SHP77 treated with DMSO at 0.1 percent for 48 hours (cell line): ENCODE measurements at regions not wholly inside any gene's neighbourhood (a gene's known extent, or its start where the extent isn't known, plus 50 kb on each side); places are given as distances from the start of the nearest gene placed in this dataset.
"Not testable (repeated sequence)": the region's sequence is repeated elsewhere in the genome, so short reads cannot be mapped to it uniquely, and the experiment has no call there.

Experiments used
- DNase-seq: peaks from one replicate; lab custom pipeline; 2025; lab: John Stamatoyannopoulos, UW

GRCh38 chr3:164460851-164461250 lies 617.4 kb downstream of the SI start:
- DNase-seq, result no peak

GRCh38 chr3:164459521-164460151 lies 618.7 kb downstream of the SI start:
- DNase-seq, result no peak

DNA sequence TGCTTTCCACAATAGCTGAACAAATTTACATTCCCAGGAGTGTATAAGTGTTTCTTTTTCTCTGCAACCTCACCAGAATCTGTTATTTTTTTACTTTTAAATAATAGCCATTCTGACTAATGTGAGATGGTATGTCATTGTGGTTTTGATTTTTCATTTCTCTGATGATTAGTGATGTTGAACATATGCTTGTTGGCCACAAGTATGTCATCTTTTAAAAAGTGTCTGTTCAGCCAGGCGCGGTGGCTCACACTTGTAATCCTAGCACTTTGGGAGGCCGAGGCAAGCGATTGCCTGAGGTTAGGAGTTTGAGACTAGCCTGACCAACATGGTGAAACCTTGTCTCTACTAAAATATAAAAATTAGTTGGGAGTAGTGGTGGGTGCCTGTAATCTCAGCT lies 619.3 kb downstream of the SI start:
- no peak for DNase-seq

DNA sequence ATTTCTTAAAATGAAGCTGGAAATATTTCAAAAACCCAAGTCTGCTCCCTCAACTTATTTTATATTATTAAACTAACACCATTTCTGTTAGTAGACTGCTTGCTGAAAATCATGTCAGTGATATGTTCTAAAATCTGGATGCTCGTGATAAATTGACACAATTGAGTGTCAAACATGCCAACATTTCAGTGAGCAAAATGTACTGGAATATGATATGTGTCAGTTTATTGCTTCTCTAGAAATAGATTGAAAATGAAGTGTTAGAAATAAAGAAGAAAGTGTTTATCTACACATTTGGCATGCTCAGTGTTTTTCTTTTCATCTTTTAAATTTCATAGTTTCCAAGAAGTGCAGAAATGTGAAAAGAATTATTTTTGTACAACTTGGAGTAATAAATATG lies 624.6 kb downstream of the SI start:
- DNase-seq, result no peak

- DNase-seq, result no peak
Observed at GRCh38 chr3:164452707-164453106, 625.6 kb downstream of the SI start.

DNA sequence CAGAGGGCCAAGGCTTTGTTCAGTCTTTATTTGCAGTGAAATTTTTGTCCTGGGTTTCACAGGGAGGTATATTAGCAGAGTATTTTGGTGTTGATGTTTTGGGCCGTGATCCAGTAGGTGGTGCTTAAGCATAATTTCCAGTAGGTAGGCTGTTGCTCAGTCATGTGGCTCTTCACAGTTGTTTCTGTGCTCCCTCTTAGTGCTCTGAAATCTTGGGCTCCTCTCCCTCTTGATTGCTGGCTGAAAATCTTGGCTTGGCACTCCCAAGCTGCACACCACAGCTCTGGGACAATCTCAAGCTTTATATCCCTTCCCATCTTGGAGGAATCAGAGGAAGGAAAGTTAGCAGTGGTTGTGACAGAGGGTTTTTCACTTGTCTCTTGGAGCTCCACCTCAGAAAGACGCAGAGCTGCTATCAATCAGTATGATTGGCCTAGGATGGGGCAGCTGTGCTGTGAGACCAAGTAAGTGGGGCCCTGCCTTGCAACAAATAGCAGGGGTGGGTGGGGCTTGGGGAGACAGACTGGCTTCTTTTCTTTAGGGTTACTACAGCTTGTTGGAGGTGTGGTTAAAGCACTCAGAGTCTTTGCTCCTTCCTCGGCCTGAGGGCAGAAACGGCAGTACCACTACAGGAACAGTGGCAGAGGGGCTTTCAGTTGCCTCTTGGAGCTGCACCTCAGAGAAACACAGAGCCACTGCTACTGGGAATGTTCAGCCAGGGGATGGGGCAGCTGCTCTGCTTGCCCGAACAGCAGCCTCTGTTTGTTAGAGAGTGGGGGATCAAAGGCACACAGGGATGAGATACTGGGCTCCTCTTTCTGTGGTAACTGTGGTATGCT lies 627.0 kb downstream of the SI start:
- DNase-seq, result no peak

GRCh38 chr3:164450276-164450905 lies 627.9 kb downstream of the SI start:
- DNase-seq, result no peak

DNA sequence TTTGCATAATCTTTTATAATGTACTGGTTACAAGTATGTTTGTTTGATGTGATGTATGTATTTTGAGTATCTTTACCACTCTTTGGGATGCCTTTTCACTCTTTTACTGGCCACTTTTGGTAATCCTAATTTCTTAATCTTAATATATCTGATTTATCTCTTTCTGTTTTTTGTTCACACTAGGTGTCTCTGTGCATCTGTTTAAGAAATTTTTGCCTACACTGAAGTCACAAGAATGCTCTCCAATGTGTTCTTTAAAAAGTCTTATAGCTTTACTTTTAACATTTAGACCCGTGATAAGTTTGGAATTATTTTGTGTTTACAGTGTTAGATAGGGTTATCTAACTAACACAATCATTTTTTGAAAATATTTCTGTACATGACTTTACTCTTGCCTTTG lies 659.1 kb downstream of the SI start:
- DNase-seq, result no peak

DNA sequence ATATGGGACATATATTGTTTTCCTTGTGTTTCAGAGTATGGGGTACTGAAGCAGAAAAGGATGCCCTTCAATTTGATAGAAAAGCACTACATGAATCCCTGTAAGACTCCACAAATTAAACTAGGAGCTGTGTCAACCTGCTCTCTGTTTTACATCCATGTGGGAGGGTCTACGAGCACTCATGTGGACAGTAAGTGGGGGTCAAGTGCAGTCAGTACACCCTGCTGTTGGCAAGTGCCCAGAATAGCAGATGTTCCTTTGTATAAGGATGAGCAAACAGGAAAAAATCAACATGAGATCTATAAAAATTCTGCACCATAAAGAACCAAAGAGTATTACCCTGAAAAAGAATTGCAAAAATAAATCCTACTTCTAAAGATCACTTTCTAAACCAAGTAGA lies 659.9 kb downstream of the SI start:
- DNase-seq, result peak; percentile 97

DNA sequence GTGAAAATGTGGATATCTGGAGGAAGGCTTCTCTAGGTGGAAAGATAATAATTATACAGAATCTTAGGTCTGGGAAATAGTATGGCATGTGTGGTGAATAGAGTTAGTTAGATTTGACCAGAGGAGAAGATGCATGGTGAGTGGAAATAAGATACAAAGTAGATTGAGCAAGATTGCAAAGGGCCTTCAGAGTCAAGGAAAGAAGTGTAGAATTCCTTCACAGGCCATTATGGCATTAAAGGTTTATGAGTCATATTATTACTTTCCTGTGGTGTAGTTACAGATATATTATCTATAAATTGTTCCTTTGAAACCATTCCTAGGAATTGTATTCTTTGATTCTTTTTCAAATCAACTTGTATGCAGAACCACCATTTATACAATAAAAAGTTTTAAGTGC lies 660.3 kb downstream of the SI start:
- DNase-seq, result no peak

DNA sequence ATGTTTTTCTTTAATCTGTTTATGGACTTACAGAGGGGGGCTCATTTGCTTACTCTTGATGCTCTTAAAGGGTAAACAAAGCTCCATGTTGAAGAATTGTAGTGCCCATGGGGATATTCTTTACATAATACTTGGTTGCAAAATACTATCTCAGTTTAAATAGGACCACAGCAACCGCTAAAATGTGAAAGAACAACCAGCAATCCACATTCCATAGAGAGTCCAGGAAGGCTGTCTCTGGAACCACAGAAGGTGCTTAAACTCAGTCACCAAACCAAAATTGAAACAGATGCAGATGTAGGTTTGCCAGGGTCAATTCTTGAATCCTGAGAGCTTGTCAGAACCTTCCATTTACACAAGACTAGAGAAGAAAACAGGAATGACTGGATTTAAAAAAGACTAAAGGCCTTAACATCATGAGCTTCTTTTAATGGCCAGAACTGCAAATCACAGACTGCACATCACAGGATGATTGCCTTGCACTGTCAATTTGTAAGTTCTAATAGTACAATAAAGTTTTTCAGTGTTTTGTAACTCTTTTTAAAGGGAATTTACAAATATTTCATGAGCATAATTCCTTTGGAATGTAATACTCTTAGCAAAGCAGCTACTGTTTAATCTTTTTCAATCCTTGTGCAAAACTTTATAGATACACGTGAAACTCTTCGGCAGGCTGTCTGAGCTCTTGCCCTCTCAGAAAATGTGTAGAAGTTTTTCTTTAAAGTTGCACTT lies 661.6 kb downstream of the SI start:
- DNase-seq, result no peak

GRCh38 chr3:164408326-164408725 lies 670.0 kb downstream of the SI start:
- no peak for DNase-seq

DNA sequence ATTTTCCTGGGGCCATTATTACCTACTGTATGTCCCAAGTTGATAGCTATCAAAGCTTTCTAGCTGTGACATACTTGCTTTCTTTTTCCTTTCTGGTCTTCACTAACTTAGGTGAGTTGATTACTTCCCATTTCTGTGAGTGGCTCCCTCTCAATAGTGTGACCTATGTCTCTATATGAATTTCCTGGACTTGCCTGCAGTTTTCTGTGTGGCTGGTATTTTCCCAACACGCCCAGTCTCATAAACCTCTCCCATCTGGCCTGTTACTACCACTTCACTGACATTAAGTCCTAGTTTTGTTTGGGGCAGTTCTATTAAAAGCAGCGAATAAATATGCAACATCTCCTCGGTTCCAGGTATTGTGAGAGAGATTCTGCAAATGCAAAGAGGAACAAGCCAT lies 671.2 kb downstream of the SI start:
- no peak for DNase-seq

GRCh38 chr3:164406281-164406680 lies 672.0 kb downstream of the SI start:
- DNase-seq, result no peak

DNA sequence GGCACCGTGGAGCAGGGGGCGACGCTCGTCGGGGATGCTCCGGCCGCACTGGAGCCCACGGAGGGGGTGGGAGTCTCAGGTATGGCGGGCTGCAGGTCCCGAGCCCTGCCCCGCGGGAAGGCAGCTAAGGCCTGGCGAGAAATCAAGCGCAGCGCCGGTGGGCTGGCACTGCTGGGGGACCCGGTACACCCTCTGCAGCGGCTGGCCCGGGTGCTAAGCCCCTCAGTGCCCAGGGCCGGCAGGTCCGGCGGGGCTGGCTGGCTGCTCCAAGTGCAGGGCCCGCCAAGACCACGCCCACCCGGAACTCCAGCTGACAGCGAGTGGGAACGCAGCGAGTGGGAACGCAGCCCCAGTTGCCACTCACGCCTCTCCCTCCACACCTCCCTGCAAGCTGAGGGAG lies 676.4 kb downstream of the SI start:
- no peak for DNase-seq

GRCh38 chr3:164401440-164401839 lies 676.9 kb downstream of the SI start:
- DNase-seq, result not testable (repeated sequence)

GRCh38 chr3:164397462-164397861 lies 680.8 kb downstream of the SI start:
- no peak for DNase-seq

DNA sequence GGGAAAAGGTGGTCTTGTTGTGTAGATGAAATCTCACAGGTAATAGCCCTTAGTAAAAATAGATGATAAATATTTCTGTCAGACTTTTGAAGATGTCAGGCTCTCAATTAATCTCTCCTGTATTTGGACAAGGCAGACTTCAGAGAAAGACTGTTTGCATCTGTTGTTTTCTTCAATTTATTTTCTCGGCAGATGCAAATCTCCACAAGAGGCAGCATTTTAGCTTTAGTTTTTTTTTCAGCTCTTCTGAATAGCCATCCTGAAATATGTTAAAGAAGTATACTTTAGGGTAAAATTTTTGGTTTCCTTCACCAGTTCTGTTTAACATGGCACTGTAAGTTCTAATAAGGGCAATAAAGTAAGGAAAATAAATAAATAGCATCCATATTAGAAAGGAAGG lies 685.1 kb downstream of the SI start:
- DNase-seq, result no peak

DNA sequence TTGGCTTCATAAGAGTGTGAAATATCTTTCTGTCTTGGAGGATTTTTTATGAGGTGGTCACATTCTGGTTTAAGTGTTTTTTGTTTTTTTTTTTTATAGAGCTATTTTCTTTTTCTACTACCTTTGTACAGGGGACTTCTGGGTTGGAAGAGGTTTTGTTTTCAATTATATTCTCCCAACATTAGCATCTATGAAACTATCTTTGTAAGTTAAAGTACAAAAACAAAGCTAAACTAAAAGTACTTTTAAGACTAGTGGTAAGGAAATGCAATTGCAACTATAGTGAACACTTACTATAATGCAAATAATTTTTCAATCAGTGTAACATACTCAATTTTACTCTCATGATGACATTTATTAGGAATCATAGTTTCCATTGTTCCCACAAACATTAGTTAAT lies 688.2 kb downstream of the SI start:
- no peak for DNase-seq

GRCh38 chr3:164387236-164387635 lies 691.1 kb downstream of the SI start:
- DNase-seq, result no peak

- no peak for DNase-seq
Observed at GRCh38 chr3:164380156-164380555, 698.1 kb downstream of the SI start.

DNA sequence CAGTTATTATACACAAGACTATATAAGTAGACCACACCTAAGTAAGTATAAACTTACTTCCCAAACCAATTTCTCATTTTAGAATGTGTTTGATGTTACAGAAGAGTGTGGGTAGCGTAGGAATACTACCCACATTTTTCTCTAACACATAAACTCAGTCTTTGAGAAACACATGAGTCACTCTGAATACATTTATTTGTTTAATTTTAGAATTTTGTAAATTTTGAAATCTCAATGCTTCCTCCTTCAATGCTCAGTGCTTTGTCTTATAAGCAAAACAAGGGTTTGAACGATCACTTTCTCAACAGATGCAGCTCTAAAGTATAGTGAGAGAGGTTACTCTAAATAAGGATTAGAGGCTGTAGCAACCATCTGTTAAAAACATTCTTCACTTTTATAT lies 700.8 kb downstream of the SI start:
- DNase-seq, result no peak

DNA sequence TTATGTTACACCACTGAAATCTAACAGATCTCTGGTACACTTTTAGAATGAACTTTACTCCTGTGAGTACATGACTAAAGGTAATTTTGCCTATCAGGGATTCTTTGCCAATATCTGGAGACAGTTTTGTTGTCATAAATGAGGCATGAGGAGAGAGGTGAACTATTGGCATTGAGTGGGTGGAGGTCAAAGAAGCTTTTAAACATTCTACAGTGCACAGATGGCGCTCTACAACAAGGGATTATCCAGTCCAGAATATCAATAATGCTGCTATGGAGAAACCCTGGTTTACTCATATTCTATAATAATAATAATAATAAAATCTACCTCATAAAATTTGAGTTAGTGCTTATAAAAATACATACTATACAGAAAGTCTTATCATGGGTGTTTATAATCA lies 702.3 kb downstream of the SI start:
- DNase-seq, result no peak
